Neuronal stem cell (in vitro differentiated cells): ENCODE measurements at regions not wholly inside any gene's neighbourhood (a gene's known extent, or its start where the extent isn't known, plus 50 kb on each side); places are given as distances from the start of the nearest gene placed in this dataset.

ENCODE experiments used
- DNase-seq: peaks from one replicate; pipeline ENCODE4 v3.0.0-alpha.2; 2013; ENCODE audit warnings: low spot score
- H2AFZ ChIP-seq: one replicate; pipeline ENCODE4 v1.6.1; 2013; ENCODE audit warnings: mild to moderate bottlenecking, low read length, inconsistent platforms
- H2AK5ac ChIP-seq: 2 replicates; pipeline ENCODE4 v1.6.1; 2013; ENCODE audit warnings: low read depth, mild to moderate bottlenecking, inconsistent platforms, low read length, moderate library complexity, mixed read lengths
- H2BK120ac ChIP-seq: 2 replicates; pipeline ENCODE4 v1.6.1; 2013; ENCODE audit warnings: low read depth, mild to moderate bottlenecking, inconsistent platforms, low read length, moderate library complexity, mixed read lengths
- H2BK12ac ChIP-seq: one replicate; pipeline ENCODE4 v1.6.1; 2013; ENCODE audit warnings: low read length, inconsistent platforms
- H2BK15ac ChIP-seq: 2 replicates; pipeline ENCODE4 v1.6.1; 2013; ENCODE audit warnings: mild to moderate bottlenecking, low read length, inconsistent platforms, mixed read lengths
- H2BK5ac ChIP-seq: one replicate; pipeline ENCODE4 v1.6.1; 2013; ENCODE audit warnings: inconsistent platforms, mild to moderate bottlenecking, low read length, moderate library complexity
- H3K14ac ChIP-seq: one replicate; pipeline ENCODE4 v1.6.1; 2013; ENCODE audit warnings: low read length, inconsistent platforms
- H3K18ac ChIP-seq: 2 replicates; pipeline ENCODE4 v1.6.1; 2013; ENCODE audit warnings: low read length, inconsistent platforms
- H3K23ac ChIP-seq: 2 replicates; pipeline ENCODE4 v1.6.1; 2013; ENCODE audit warnings: low read depth, mild to moderate bottlenecking, mixed read lengths, low read length, inconsistent platforms; ENCODE audit not compliant: poor library complexity
- H3K27ac ChIP-seq: replicated peaks from 3 replicates; pipeline ENCODE4 v1.5.1; 2013; ENCODE audit warnings: low read length, inconsistent platforms
- H3K27me3 ChIP-seq, 3 experiments: 2 replicates each; pipeline ENCODE4 v1.6.1; 2013; ENCODE audit warnings: low read length in 3 of 3, mild to moderate bottlenecking in 2 of 3, inconsistent platforms in 1 of 3, low read depth in 1 of 3, mixed read lengths in 1 of 3, moderate library complexity in 1 of 3; ENCODE audit not compliant: control insufficient read depth in 3 of 3, insufficient read depth in 3 of 3
- H3K36me3 ChIP-seq, 2 donors: replicated peaks in 1 of 2; 2 replicates each; pipeline ENCODE4 v1.6.1; 2013; ENCODE audit warnings: low read length in 2 of 2; ENCODE audit not compliant: control insufficient read depth in 2 of 2, insufficient read depth in 2 of 2
- H3K4ac ChIP-seq: 2 replicates; pipeline ENCODE4 v1.6.1; 2013; ENCODE audit warnings: inconsistent platforms, mild to moderate bottlenecking, low read length, moderate library complexity
- H3K4me1 ChIP-seq, 2 donors: 1 replicate in 1 of 2; 2 replicates in 1 of 2; pipeline ENCODE4 v1.6.1; 2013; ENCODE audit warnings: low read length in 2 of 2, low read depth in 1 of 2; ENCODE audit not compliant: control insufficient read depth in 2 of 2, insufficient read depth in 1 of 2
- H3K4me2 ChIP-seq: one replicate; pipeline ENCODE4 v1.6.1; 2013; ENCODE audit warnings: mild to moderate bottlenecking, low read length, inconsistent platforms; ENCODE audit not compliant: insufficient read depth, poor library complexity, severe bottlenecking
- H3K4me3 ChIP-seq, 2 donors: 2 replicates each; pipeline ENCODE4 v1.5.1; 2013; ENCODE audit warnings: low read length in 2 of 2, mild to moderate bottlenecking in 2 of 2, inconsistent platforms in 1 of 2, moderate library complexity in 1 of 2
- H3K79me1 ChIP-seq: one replicate; pipeline ENCODE4 v1.6.1; 2013; ENCODE audit warnings: low read depth, mild to moderate bottlenecking, inconsistent platforms, low read length, moderate library complexity
- H3K9ac ChIP-seq: one replicate; pipeline ENCODE4 v1.6.1; 2013; ENCODE audit warnings: mild to moderate bottlenecking, low read depth, low read length, inconsistent platforms; ENCODE audit not compliant: poor library complexity
- H3K9me3 ChIP-seq, 2 donors: replicated peaks in 1 of 2; 2 replicates each; pipeline versions ENCODE3 to v1.6.1; 2013; ENCODE audit warnings: low read length in 2 of 2, mild to moderate bottlenecking in 2 of 2, inconsistent platforms in 1 of 2, low read depth in 1 of 2, mixed read lengths in 1 of 2, moderate library complexity in 1 of 2; ENCODE audit not compliant: control insufficient read depth in 2 of 2, insufficient read depth in 1 of 2
- H4K8ac ChIP-seq: one replicate; pipeline ENCODE4 v1.6.1; 2013; ENCODE audit warnings: low read depth, mild to moderate bottlenecking, inconsistent platforms, low read length, moderate library complexity
- H4K91ac ChIP-seq: one replicate; pipeline ENCODE4 v1.6.1; 2013; ENCODE audit warnings: low read length, low read depth, mild to moderate bottlenecking, inconsistent platforms; ENCODE audit not compliant: poor library complexity
- WGBS, 2 donors: extraction: QIAGEN DNeasy Blood & Tissue Kit; methylation state at CpG; one replicate each; pipeline ENCODE4 v1.1.7; 2013; ENCODE audit warnings: missing lambda C conversion rate in 2 of 2, mixed read lengths in 1 of 2; ENCODE audit not compliant: insufficient read length in 2 of 2, insufficient replicate concordance in 1 of 2; ENCODE audit errors: extremely low coverage in 2 of 2; 5-methylcytosine and 5-hydroxymethylcytosine counted together

DNA sequence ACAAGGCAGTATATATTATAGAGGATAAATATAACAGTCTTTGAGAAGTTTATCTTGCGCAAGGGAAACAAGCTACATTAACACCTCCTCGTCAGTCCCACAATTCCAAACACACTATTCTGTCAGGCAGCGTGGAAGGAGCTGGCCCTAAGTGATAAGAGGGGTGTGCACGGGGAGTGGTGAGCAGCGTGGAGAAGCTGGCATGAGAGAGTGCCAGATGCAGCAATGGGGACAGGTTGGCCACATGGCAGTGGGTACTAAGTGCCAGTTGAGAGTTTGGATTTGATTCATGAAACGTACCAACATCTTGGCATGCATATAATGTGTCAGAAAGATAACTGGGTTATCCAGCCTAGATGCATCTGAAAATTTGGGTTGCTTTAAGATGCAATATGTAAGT lies 460.2 kb downstream of the ICE1 start:
- Histone ChIP-seq H2BK5ac (no peak overlapping the region), H3K4me2 (no peak overlapping the region), H2BK15ac (no peak overlapping the region), H3K9me3 (no peaks in the 10 kb centered on the region), H3K23ac (no peak overlapping the region), H2BK120ac (no peak overlapping the region), H3K4ac (no peak overlapping the region), H3K36me3 (no peaks in the 10 kb centered on the region), H3K14ac (no peak overlapping the region), H3K4me1 (peaks cover 0 to 2% of the 10 kb centered on the region in 2 donors), H3K9ac (no peak overlapping the region), H2AK5ac (no peak overlapping the region), H3K4me3 (peak overlapping the region in 1 of 2 donors; percentile 26), H3K18ac (no peak overlapping the region), H3K79me1 (no peaks in the 10 kb centered on the region), H4K8ac (no peak overlapping the region), H4K91ac (no peak overlapping the region), H3K27me3 (peaks cover 0 to 3% (median 0%) of the 10 kb centered on the region in 3 experiments), H2AFZ (no peak overlapping the region), H3K27ac (no peak overlapping the region), H2BK12ac (no peak overlapping the region)
- no peak for DNase-seq
- no CpG with 5 or more reads among the region's 6 CpGs for WGBS, 2 donors

DNA sequence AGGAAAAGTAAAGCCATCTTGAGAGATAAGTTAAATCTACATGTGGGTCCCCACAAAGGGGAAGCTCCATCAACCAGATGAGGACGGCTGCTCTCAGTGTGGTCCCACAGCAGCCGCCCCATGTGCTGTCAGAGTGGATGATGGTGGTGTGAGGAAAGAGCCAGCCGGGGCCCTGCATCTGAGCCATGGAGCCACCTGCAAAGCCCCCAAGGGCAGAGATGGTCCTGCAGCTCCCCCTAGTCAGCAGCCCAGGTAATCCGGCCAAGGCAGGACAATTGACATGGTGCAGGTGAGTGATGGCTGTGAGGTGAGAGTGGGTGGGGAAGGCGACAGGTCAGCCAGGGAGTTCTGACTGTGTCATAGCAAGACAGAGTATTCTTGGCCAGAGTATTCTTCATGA lies 458.8 kb downstream of the ICE1 start:
- no peak overlapping the region for H3K4ac ChIP-seq
- H3K36me3 ChIP-seq = no peaks in the 10 kb centered on the region
- no peak overlapping the region for H3K18ac ChIP-seq
- H3K27me3 ChIP-seq = peaks cover 0 to under 1% (median 0%) of the 10 kb centered on the region in 3 experiments
- no peak overlapping the region for H3K4me2 ChIP-seq
- no peak overlapping the region for H2AK5ac ChIP-seq
- no CpG with 5 or more reads among the region's 5 CpGs for WGBS, 2 donors
- H2BK5ac ChIP-seq = no peak overlapping the region
- H3K79me1 ChIP-seq = no peaks in the 10 kb centered on the region
- no peak overlapping the region for H2BK120ac ChIP-seq
- no peaks in the 10 kb centered on the region for H3K4me1 ChIP-seq
- H4K91ac ChIP-seq = no peak overlapping the region
- no peak overlapping the region for H3K14ac ChIP-seq
- no peak overlapping the region for H3K23ac ChIP-seq
- no peak overlapping the region for H4K8ac ChIP-seq
- H2BK15ac ChIP-seq = no peak overlapping the region
- H2BK12ac ChIP-seq = no peak overlapping the region
- H3K4me3 ChIP-seq = no peak overlapping the region
- no peak overlapping the region for H3K9ac ChIP-seq
- H3K9me3 ChIP-seq = no peaks in the 10 kb centered on the region
- no peak for DNase-seq
- H2AFZ ChIP-seq = no peak overlapping the region
- no peak overlapping the region for H3K27ac ChIP-seq

DNA sequence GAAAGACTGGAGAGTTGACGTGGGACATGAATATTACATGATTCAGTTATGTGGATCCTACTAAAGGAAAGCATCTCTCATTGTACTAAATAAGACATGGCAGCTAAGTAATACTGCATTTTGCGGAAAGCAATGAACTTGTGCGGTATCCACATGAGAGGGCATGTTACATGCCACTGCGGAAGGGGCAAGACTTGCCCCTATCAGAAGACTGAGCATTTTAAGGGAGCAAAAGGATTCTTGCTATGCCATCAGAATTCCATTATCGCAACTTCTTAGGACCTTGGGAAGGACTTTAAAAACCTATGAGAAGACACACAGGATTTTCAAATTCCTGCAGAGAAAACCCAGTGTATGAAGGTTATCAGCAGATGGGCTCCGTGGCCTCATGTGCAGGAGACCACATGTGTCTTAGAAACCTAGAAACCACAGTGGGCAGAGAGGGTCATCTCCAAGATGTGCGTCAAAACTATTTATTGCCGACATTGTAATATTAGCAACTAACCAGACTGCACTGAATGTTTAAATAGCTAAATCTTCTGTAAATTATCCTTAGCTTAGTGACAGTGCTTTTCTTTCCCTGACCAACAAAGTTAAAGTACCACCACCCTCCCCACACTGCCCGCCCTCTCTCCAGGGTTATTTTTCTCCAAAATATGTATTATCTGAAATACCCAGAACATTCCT lies 457.7 kb downstream of the ICE1 start:
- Histone ChIP-seq H4K8ac (no peak overlapping the region), H3K36me3 (no peaks in the 10 kb centered on the region), H2AFZ (no peak overlapping the region), H3K27me3 (no peaks in the 10 kb centered on the region), H3K4me3 (no peak overlapping the region), H3K23ac (no peak overlapping the region), H3K9ac (no peak overlapping the region), H2BK5ac (no peak overlapping the region), H3K79me1 (no peaks in the 10 kb centered on the region), H3K4ac (no peak overlapping the region), H3K4me2 (no peak overlapping the region), H3K14ac (no peak overlapping the region), H3K4me1 (no peaks in the 10 kb centered on the region), H2BK120ac (no peak overlapping the region), H4K91ac (no peak overlapping the region), H2AK5ac (no peak overlapping the region), H3K18ac (no peak overlapping the region), H2BK15ac (no peak overlapping the region), H3K9me3 (no peaks in the 10 kb centered on the region), H2BK12ac (no peak overlapping the region), H3K27ac (no peak overlapping the region)
- no CpG with 5 or more reads among the region's 9 CpGs for whole genome bisulfite sequencing, 2 donors
- no peak for DNase-seq

DNA sequence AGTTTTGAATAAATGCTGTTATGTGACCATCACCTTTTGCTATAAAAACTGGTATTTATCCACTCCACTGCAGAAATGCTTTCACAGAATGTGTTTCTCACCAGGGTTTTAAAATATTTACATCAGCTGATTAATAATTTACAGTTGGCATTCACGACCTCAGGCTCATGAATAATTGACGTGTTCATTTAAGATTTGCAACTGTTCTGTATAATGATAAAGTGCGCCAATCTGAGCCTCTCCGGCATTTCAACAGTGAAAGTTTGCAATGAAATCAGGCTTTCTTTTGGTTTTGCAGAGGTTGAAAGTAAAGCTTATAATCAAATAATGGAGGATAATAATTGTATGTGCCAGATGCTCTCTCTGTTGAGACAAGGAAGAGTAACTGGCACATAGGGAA lies 434.9 kb downstream of the ICE1 start:
- Histone ChIP-seq H4K8ac (no peak overlapping the region), H2AFZ (no peak overlapping the region), H2BK12ac (no peak overlapping the region), H3K27me3 (no peaks in the 10 kb centered on the region), H4K91ac (no peak overlapping the region), H3K18ac (no peak overlapping the region), H2BK5ac (no peak overlapping the region), H3K79me1 (no peaks in the 10 kb centered on the region), H2AK5ac (no peak overlapping the region), H3K27ac (no peak overlapping the region), H3K4me2 (no peak overlapping the region), H3K36me3 (no peaks in the 10 kb centered on the region), H3K4me1 (no peaks in the 10 kb centered on the region), H3K4ac (no peak overlapping the region), H3K4me3 (no peak overlapping the region), H3K9ac (no peak overlapping the region), H2BK120ac (no peak overlapping the region), H3K14ac (no peak overlapping the region), H3K9me3 (no peaks in the 10 kb centered on the region), H2BK15ac (no peak overlapping the region), H3K23ac (no peak overlapping the region)
- WGBS, 2 donors = no CpG with 5 or more reads among the region's 4 CpGs
- DNase-seq = no peak
